SK-N-SH (cell line): ENCODE measurements at regions not wholly inside any gene's neighbourhood (a gene's known extent, or its start where the extent isn't known, plus 50 kb on each side); places are given as distances from the start of the nearest gene placed in this dataset.

Experiments used
- CTCF ChIA-PET: fragments of 300-600, 350-600 bp; formaldehyde crosslinking; extraction: SDS; loops from one replicate; lab custom pipeline; 2021; lab: Yijun Ruan, JAX
- POLR2A ChIA-PET: fragments of 350-600 bp; sonication (Branson Sonifier 250); formaldehyde crosslinking; extraction: SDS; loops from one replicate; lab custom pipeline; 2020; ENCODE audit warnings: antibody characterized with exemption, inconsistent platforms; lab: Yijun Ruan, JAX
- DNase-seq: peaks from one replicate; pipeline ENCODE4 v3.0.0; 2012
- H2AFZ ChIP-seq: fragments of 200-600 bp; sonication (generic); 2 replicates; pipeline ENCODE4 v1.8.1; 2016; ENCODE audit warnings: antibody characterized with exemption, mild to moderate bottlenecking, low read depth
- H3F3A ChIP-seq: fragments of 200-600 bp; sonication (generic); replicated peaks from 2 replicates; pipeline ENCODE3; 2016; ENCODE audit warnings: antibody characterized with exemption, mild to moderate bottlenecking; ENCODE audit not compliant: insufficient read depth
- H3K27ac ChIP-seq, 2 experiments: fragments of 200-500 bp in 1 of 2; fragments of 200-600 bp in 1 of 2; sonication (Bioruptor generic) in 1 of 2; sonication (generic), shearing (Covaris generic) in 1 of 2; 2 replicates each; pipeline versions ENCODE4 v1.5.1 to v1.6.1; 2014 to 2016; ENCODE audit warnings: low read depth in 2 of 2, inconsistent platforms in 1 of 2, low read length in 1 of 2, mild to moderate bottlenecking in 1 of 2, mixed read lengths in 1 of 2
- H3K27me3 ChIP-seq: fragments of 200-600 bp; sonication (generic), shearing (Covaris generic); 2 replicates; pipeline ENCODE4 v1.6.1; 2016; ENCODE audit warnings: mixed run types; ENCODE audit not compliant: insufficient read depth
- H3K36me3 ChIP-seq, 2 experiments: fragments of 200-500 bp in 1 of 2; fragments of 200-600 bp in 1 of 2; sonication (Bioruptor generic) in 1 of 2; sonication (generic) in 1 of 2; replicated peaks in 1 of 2; 2 replicates each; pipeline versions ENCODE3 to v1.5.1; 2014 to 2016; ENCODE audit warnings: low read length in 1 of 2, mild to moderate bottlenecking in 1 of 2; ENCODE audit not compliant: insufficient read depth in 2 of 2, control insufficient read depth in 1 of 2
- H3K4me1 ChIP-seq, 2 experiments: fragments of 200-500 bp in 1 of 2; fragments of 200-600 bp in 1 of 2; sonication (Bioruptor generic) in 1 of 2; sonication (generic), shearing (Covaris generic) in 1 of 2; 2 replicates each; pipeline versions ENCODE4 v1.5.1 to v1.6.1; 2014 to 2016; ENCODE audit warnings: low read depth in 1 of 2, low read length in 1 of 2, mixed run types in 1 of 2; ENCODE audit not compliant: insufficient read depth in 2 of 2, control insufficient read depth in 1 of 2
- H3K4me2 ChIP-seq: fragments of 200-600 bp; sonication (generic), shearing (Covaris generic); 2 replicates; pipeline ENCODE4 v1.6.1; 2017; ENCODE audit warnings: mixed run types
- H3K4me3 ChIP-seq, 2 experiments: fragments of 200-500 bp in 1 of 2; fragments of 200-600 bp in 1 of 2; sonication (Bioruptor generic) in 1 of 2; sonication (generic), shearing (Covaris generic) in 1 of 2; 2 replicates each; pipeline versions ENCODE4 v1.5.1 to v1.8.1; 2014 to 2016; ENCODE audit warnings: low read depth in 2 of 2, inconsistent platforms in 1 of 2, low read length in 1 of 2, mild to moderate bottlenecking in 1 of 2, mixed read lengths in 1 of 2, moderate library complexity in 1 of 2
- H3K79me2 ChIP-seq: fragments of 200-600 bp; sonication (generic); 2 replicates; pipeline ENCODE4 v1.8.1; 2017; ENCODE audit warnings: mild to moderate bottlenecking; ENCODE audit not compliant: insufficient read depth
- H3K9ac ChIP-seq: fragments of 200-600 bp; sonication (generic); 2 replicates; pipeline ENCODE4 v1.6.1; 2017; ENCODE audit warnings: mixed run types
- H3K9me2 ChIP-seq: fragments of 200-600 bp; sonication (generic); 2 replicates; pipeline ENCODE4 v1.6.1; 2017; ENCODE audit warnings: mixed run types
- H3K9me3 ChIP-seq: fragments of 200-600 bp; sonication (generic); 2 replicates; pipeline ENCODE4 v1.6.1; 2017; ENCODE audit warnings: mixed run types, mild to moderate bottlenecking, moderate library complexity
- H4K20me1 ChIP-seq: fragments of 200-600 bp; sonication (generic); 2 replicates; pipeline ENCODE4 v1.6.1; 2017; ENCODE audit warnings: mild to moderate bottlenecking, mixed run types; ENCODE audit not compliant: insufficient read depth
- CHD2 ChIP-seq: fragments of 150-350 bp; IDR thresholded peaks from 2 replicates; pipeline ENCODE4 v1.6.1; 2018; ENCODE audit warnings: low read length; ENCODE audit not compliant: partially characterized antibody
- FOSL2 ChIP-seq: IDR thresholded peaks from 2 replicates; pipeline ENCODE4 v1.4.0; 2012; ENCODE audit warnings: low read depth, mild to moderate bottlenecking, moderate library complexity, borderline replicate concordance
- FOXM1 ChIP-seq: IDR thresholded peaks from 2 replicates; pipeline ENCODE4 v1.4.0; 2012; ENCODE audit warnings: low read depth, mild to moderate bottlenecking
- GATA2 ChIP-seq: sonication (generic); formaldehyde crosslinking; IDR thresholded peaks from 2 replicates; pipeline ENCODE4 v1.5.0; 2020; ENCODE audit warnings: mild to moderate bottlenecking, missing genetic modification reagents
- JUND ChIP-seq: IDR thresholded peaks from 2 replicates; pipeline ENCODE4 v1.4.0; 2012
- NRF1 ChIP-seq: IDR thresholded peaks from 2 replicates; pipeline ENCODE4 v1.6.1; 2012; ENCODE audit warnings: low read depth, mild to moderate bottlenecking, low read length
- POLR2AphosphoS5 ChIP-seq: IDR thresholded peaks from 2 replicates; pipeline ENCODE4 v1.6.1; 2012; ENCODE audit warnings: low read depth, low read length
- RAD21 ChIP-seq: IDR thresholded peaks from 2 replicates; pipeline ENCODE4 v1.6.1; 2012; ENCODE audit warnings: mild to moderate bottlenecking, low read length
- TEAD4 ChIP-seq: IDR thresholded peaks from 2 replicates; pipeline ENCODE4 v1.4.0; 2012; ENCODE audit warnings: mild to moderate bottlenecking, borderline replicate concordance; ENCODE audit not compliant: insufficient read depth
- WGBS: methylation state at CpG from one replicate; pipeline ENCODE4 v1.1.6; 2017; ENCODE audit warnings: low lambda C conversion rate; 5-methylcytosine and 5-hydroxymethylcytosine counted together
- TF ChIP-seq, protein P1 (sequence below): IDR thresholded peaks from 2 replicates; pipeline ENCODE4 v1.4.0; 2012; ENCODE audit warnings: low read depth
- TF ChIP-seq, protein P2 (sequence below): IDR thresholded peaks from 2 replicates; pipeline ENCODE4 v1.6.1; 2012; ENCODE audit warnings: mild to moderate bottlenecking, low read depth, low read length, moderate library complexity

DNA sequence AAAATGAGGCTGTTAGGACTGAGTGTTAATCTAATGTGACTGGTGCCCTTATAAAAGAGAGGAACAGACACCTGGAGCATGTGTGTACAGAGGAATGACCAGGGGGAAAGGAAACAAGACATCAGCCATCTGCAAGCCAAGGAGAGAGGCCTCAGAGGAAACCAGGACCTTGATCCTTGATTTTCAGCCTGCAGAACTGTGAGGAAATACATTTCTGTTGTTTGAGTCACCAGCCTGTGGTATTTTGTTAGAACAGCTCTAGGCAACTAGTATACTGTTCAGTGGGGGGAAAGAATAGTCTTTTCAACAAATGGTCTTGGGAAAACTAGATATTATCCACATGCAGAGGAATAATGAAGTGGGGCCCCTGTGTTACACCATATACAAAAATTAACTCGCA lies 80.6 kb downstream of the CCR1 start:
- Histone ChIP-seq H3K4me3 (no peak overlapping the region), H2AFZ (no peak overlapping the region), H3K27me3 (peaks cover 6% of the 10 kb centered on the region; the same call in 1 of the 2 replicates), H3K27ac (0 out of 4 replicates have a peak overlapping the region, but pooled peaks of 1 of the 2 experiments have one; percentile 10), H3K36me3 (no peaks in the 10 kb centered on the region), H3K4me1 (no peaks in the 10 kb centered on the region), H4K20me1 (no peaks in the 10 kb centered on the region), H3K9me2 (no peaks in the 10 kb centered on the region), H3K9ac (no peak overlapping the region), H3K9me3 (no peaks in the 10 kb centered on the region), H3K79me2 (no peaks in the 10 kb centered on the region), H3F3A (no peaks in the 10 kb centered on the region), H3K4me2 (no peak overlapping the region)
- TF ChIP-seq JUND: 0 out of 2 replicates have a peak, but pooled peaks have one; percentile 18
- TF ChIP-seq, protein P1, sequence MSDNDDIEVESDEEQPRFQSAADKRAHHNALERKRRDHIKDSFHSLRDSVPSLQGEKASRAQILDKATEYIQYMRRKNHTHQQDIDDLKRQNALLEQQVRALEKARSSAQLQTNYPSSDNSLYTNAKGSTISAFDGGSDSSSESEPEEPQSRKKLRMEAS: no peak
- 0% methylated on average over 1 of the region's 1 CpG for WGBS
- ChIA-PET CTCF (no interaction called here), POLR2A (no interaction called here)
- DNase-seq: no peak

DNA sequence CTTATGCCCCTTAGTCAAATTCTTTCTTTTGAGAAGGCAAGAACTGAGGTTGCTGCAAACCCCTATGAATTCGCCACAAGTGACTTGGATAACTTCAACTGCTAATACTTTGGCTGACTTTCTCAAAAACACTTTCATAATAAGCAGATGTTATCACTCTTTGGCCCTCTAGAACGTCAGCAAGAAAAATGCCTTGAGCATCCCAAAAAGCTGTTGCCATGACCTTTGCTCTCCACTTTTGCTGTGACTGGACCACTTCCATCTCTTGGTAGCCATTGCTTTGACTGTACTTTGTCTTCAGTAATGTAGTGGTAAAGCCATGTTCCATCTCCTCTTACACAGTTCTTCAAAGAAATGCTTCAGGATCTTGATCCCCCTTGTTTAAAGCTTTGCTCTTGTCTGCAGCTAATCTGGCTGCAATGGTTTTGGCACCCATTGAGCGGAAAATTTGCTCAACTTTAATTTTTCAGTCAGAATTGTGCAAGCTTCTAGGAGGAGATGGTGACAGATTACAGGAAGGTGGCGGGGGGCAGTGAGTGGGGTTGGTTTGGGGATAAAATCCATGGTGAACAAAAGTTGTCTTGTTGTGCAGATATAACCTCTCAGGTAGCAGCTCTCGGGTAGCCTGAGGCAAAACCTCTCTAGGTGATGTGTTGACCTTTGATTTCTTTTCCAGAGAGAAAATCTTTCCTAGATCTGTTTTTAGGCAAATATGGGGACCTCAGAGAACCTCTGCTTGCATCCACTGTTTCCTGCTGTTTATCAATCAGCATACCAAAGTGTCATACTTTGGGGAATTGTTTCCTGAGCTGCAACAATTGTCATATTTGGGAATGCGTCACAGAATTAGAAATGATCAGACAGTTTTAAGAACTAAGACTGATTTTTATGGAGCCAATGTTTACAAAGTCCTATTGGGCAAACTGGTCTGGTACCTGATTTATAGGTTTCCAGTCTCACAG lies 83.6 kb downstream of the CCR1 start:
- H2AFZ ChIP-seq: no peak overlapping the region
- no peaks in the 10 kb centered on the region for H3F3A ChIP-seq
- no peak overlapping the region for H3K4me2 ChIP-seq
- H3K9me2 ChIP-seq: no peaks in the 10 kb centered on the region
- no peak for DNase-seq
- H3K27me3 ChIP-seq: no peaks in the 10 kb centered on the region; the same call in 1 of the 2 replicates
- CTCF ChIA-PET: no interaction called here
- no peaks in the 10 kb centered on the region for H3K9me3 ChIP-seq
- no peaks in the 10 kb centered on the region for H3K36me3 ChIP-seq
- H3K4me3 ChIP-seq: no peak overlapping the region
- WGBS: 13% methylated on average over 6 of the region's 6 CpGs
- H3K79me2 ChIP-seq: no peaks in the 10 kb centered on the region
- H3K4me1 ChIP-seq: no peaks in the 10 kb centered on the region
- H3K9ac ChIP-seq: no peak overlapping the region
- no peak overlapping the region for H3K27ac ChIP-seq
- TF ChIP-seq, protein P2, sequence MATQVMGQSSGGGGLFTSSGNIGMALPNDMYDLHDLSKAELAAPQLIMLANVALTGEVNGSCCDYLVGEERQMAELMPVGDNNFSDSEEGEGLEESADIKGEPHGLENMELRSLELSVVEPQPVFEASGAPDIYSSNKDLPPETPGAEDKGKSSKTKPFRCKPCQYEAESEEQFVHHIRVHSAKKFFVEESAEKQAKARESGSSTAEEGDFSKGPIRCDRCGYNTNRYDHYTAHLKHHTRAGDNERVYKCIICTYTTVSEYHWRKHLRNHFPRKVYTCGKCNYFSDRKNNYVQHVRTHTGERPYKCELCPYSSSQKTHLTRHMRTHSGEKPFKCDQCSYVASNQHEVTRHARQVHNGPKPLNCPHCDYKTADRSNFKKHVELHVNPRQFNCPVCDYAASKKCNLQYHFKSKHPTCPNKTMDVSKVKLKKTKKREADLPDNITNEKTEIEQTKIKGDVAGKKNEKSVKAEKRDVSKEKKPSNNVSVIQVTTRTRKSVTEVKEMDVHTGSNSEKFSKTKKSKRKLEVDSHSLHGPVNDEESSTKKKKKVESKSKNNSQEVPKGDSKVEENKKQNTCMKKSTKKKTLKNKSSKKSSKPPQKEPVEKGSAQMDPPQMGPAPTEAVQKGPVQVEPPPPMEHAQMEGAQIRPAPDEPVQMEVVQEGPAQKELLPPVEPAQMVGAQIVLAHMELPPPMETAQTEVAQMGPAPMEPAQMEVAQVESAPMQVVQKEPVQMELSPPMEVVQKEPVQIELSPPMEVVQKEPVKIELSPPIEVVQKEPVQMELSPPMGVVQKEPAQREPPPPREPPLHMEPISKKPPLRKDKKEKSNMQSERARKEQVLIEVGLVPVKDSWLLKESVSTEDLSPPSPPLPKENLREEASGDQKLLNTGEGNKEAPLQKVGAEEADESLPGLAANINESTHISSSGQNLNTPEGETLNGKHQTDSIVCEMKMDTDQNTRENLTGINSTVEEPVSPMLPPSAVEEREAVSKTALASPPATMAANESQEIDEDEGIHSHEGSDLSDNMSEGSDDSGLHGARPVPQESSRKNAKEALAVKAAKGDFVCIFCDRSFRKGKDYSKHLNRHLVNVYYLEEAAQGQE: no peak
- TF ChIP-seq FOXM1: no peak
- no peak for TF ChIP-seq NRF1
- no peak for TF ChIP-seq JUND
- POLR2A ChIA-PET: no interaction called here
- no peaks in the 10 kb centered on the region for H4K20me1 ChIP-seq

DNA sequence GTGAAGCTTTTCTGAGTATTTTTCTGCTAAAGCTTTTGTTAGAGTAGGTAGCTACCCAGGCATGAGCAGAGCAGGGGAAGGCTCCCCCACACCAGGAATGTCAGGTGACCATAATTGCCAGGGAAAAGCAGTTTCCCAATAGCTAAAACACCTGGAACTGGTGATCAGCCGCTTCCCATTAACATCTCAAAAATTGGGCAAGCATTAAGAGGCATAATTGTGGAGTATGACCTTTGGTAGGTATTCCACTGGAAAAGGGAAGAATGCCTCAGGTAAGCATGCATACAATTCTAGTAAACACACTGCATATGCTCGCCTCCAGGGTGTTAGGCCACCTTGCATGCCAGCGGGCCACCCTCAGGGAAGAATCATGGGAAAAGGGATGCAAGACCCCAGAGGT lies 84.5 kb downstream of the CCR1 start:
- Histone ChIP-seq H3K9ac (no peak overlapping the region), H3K9me3 (no peaks in the 10 kb centered on the region), H3K27me3 (no peaks in the 10 kb centered on the region; the same call in 1 of the 2 replicates), H2AFZ (no peak overlapping the region), H3K4me1 (no peaks in the 10 kb centered on the region), H3K36me3 (no peaks in the 10 kb centered on the region), H3K79me2 (no peaks in the 10 kb centered on the region), H4K20me1 (no peaks in the 10 kb centered on the region), H3K27ac (no peak overlapping the region), H3K4me2 (no peak overlapping the region), H3K9me2 (no peaks in the 10 kb centered on the region), H3K4me3 (no peak overlapping the region), H3F3A (no peaks in the 10 kb centered on the region)
- CTCF ChIA-PET: no interaction called here
- TF ChIP-seq GATA2 (CRISPR knock-in tag) (no peak), CHD2 (no peak), POLR2AphosphoS5 (no peak), TEAD4 (no peak), FOSL2 (no peak), RAD21 (no peak)
- POLR2A ChIA-PET: no interaction called here
- 6% methylated on average over 3 of the region's 3 CpGs for WGBS
- DNase-seq: no peak
